ENCODE measurements at regions not wholly inside any gene's neighbourhood (a gene's known extent, or its start where the extent isn't known, plus 50 kb on each side); places are given as distances from the start of the nearest gene placed in this dataset.

DNA sequence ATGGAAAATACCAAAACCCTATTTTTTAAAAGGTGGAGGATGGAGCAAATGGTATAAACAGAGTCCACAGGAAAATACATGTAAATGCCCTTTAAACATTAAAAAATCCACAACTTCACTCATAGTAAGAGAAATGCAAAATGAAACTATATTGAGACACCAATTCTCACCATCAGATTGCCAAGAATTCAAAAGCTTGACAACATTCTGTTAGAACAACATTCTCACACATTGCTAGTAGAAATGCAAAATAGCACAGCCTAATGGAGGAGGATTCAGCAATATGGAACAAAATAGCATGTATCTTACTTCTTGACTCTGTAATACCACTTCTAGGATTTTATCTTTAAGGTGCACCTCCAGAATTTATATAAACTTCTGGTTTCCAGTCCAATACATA, 351.8 kb downstream of the NXPE2 start:
- DNase-seq (ENCODE audit: low spot score): no peak

- no peak for DNase-seq (ENCODE audit: low spot score)
These were observed 358.3 kb downstream of the NXPE2 start for GRCh38 chr11:115036406-115037180.

- DNase-seq (ENCODE audit: low spot score): no peak
These were observed 363.7 kb downstream of the NXPE2 start for GRCh38 chr11:115042002-115042401.

GRCh38 chr11:115047631-115048030, 369.3 kb downstream of the NXPE2 start:
- no peak for DNase-seq (ENCODE audit: low spot score)

DNA sequence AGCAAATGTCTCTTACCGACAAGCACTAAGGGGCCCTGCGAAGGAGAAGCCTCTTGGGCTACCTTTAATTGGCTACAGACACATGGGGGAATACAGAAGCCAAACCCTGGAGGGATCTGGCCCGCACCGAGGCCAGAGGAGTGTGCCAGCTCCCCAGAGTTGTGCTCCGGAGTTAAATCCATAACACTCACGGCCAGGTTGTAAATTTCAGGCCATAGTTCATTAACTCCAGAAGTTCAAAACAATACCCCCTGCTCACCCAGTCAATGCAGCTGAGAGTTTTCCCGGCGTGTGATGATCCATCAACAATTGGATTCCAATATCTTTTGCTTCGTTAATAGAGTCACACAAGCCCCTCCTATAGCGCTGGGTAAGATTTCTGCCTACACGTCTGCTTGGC, 371.5 kb downstream of the NXPE2 start:
- no peak for DNase-seq (ENCODE audit: low spot score)

DNA sequence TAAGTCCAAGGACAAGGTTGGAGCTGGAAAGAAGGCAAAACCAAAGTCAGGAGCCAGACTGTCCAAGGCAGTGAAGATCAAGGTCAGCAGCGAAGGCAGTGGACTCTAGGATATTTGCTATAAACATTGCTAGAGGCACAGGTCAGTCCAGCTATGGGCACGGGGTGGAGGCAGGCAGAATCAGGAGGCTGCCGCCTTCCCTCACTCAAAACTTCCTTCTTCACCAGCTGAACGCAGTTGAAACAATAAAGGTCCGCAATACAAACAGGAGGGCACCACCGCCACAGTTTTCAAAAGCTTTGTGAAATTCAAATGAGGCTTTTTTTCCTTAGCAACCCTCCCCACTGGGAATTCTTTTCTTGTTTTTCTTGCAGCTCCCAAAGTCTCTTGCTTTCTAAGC, 372.4 kb downstream of the NXPE2 start:
- no peak for DNase-seq (ENCODE audit: low spot score)

- DNase-seq (ENCODE audit: low spot score): no peak
These were observed 373.7 kb downstream of the NXPE2 start for GRCh38 chr11:115051938-115052590.

- no peak for DNase-seq (ENCODE audit: low spot score)
These were observed 374.3 kb downstream of the NXPE2 start for GRCh38 chr11:115052601-115053000.

DNA sequence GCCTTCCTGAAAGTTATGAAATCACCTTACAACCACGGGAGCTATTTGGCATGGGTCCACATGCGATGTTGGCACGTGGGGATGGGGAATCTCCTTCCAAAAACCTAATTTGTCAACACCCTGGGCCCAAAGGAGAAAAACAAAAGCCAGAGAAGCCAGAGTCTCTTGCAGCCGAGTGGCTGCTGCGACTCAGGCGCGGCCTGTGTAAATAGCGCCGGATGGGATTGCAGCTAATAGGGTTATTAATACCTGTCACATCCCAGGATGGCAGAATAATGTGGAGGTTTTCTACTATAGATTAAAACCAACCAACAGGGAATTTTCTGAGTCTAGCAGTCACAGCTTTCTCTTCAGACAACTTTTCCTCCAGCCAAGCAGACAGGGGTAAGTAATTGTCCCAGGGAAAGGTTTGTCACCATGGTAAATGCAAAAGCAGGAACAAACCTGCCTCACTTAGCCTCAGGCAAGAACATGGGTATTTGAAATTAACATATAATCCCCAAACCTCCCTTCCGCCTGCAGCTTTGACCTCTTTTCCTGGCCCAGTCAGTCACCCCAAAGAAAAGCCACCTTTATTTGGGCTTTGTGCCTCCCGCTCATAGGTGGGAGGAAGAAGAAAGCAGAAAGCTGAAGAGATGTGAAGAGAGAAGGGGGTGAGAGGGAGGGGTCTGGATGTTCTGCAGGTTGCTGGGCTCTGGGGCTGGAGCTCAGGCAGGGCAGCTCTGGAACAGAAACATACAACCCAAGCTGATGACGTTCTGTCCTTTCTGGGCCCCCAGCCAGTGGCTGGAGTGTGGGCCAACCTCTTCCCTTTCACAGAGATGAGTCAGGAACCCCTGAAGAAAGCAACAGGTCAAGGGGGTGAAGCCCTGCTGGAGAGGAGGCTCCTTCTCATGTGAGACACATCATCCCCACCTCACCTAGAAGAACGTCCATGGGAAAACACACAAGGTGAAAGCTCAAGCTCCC, 376.5 kb downstream of the NXPE2 start:
- no peak for DNase-seq (ENCODE audit: low spot score)

DNA sequence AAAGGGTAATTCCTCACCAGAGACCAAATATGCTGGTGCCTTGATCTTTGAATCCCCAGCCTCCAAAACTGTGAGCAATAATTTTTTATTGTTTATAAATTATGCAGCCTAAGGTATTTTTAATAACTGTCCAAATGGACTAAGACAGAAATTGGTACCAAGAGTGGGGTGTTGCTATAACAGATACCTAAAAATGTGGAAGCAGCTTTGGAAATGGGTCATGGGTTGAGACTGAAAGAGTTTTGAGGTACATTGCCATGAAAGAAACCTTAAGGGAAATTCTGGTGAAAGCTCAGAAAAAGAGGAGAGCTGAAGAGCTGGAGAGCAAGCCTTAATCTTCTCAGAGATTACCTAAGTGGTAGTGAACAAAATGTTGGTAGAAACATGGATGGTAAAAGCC, 378.2 kb downstream of the NXPE2 start:
- no peak for DNase-seq (ENCODE audit: low spot score)

- DNase-seq (ENCODE audit: low spot score): no peak
These were observed 382.5 kb downstream of the NXPE2 start for GRCh38 chr11:115060840-115061239.

DNA sequence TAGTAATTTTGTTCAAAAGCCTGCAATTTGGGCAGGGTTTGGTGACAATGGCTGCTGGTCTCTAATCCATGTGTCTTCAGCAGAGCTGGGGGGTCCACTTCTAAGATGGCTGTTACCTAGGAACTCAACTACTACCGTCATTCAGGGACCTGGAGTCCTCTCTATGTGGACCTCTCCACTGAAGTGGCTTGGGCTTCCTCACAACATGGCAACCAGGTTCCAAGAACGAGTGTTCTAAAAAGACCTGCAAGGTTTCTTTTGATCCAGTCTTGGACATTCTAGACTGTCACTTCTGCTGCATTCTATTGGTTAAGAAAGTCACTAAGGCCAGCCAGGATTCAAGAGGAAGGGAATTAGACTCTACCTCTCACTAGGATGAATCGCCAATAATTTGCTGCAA, 387.0 kb downstream of the NXPE2 start:
- no peak for DNase-seq (ENCODE audit: low spot score)

DNA sequence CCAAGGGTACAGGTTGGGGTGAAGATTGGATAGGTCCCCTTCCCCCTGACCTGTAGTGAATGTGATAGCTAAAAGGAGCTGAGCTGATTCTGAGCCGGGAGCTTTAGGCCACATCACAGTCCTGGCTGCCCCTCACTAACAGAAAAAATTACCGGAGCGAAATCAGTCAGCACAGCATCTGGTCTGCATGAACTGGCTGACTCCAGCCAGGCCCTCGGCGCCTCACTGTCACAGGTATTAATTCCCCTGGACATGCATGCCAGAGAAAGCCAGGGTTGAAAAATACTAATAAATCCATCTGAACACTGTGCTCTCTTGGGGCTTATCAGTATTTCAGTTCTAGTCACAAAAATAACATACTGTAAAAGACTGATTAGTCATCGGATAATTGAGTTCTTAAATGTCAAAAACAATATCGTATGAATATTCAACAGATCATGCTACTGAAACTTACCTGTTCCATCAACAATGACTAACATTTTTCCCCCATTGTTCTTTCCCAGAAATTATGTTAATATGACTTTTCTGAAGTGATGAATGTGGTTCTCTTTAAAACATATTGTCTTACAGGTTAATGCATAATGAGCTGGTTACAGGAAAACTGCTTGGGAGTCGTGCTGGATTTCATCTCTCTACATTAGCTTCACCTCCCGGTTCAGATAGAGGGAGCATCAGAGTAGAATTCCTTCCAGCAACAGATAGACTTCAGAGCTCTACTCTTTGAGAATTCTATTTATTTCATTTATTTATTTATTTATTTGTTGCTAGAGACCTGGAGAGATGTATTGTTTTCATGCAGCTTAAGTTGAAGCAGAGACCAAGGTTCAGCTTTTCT, 387.7 kb downstream of the NXPE2 start:
- no peak for DNase-seq (ENCODE audit: low spot score)

- no peak for DNase-seq (ENCODE audit: low spot score)
These were observed 389.1 kb downstream of the NXPE2 start for GRCh38 chr11:115067471-115067870.

DNA sequence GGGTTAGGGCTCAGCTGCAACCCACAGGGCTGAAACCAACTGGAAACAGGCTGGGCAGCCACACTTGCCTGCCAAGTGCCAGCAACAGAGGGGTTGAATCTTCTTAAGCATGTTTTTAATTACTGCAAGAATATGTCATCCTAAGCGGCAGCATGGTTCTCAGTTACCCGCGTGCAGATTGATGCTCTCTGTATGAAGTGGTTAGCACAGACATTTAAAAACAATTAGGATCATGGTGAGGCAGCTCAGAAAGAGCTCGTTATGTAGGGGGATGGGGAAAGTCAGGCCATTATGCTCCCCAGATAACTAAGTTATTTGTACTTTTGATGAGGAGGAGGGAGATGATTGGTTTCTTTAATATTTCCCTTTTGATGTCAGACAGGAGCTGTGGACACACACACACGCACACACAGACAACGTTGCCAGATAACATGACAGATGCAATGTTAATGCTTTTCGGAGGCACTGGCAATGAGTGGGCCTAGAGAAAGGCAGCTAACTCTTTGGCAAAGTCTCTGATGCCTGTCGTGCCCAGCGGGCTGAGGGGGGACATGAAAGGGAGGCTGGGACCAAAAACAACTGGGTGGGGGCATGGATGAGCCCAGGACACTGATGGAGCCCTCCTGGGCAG, 389.7 kb downstream of the NXPE2 start:
- DNase-seq (ENCODE audit: low spot score): no peak

DNA sequence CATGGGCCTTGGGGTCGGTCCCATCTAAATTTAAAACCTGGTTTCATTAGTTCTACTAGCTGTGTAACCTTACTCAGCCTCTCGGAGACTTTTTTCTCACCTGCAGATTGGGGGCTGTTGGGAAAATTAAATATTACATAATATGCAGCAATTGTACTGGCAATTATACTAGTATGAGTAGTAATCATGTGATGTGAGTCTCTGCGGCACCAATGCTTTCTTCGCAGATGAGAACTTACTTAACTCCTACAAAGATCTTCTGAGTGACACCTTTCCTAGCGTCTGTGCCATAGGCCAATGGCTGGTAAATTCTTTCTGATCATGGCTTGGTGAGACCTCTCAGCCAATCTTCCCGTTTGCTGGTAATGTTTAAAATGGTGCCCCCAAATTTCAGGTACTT, 391.3 kb downstream of the NXPE2 start:
- DNase-seq (ENCODE audit: low spot score): no peak

DNA sequence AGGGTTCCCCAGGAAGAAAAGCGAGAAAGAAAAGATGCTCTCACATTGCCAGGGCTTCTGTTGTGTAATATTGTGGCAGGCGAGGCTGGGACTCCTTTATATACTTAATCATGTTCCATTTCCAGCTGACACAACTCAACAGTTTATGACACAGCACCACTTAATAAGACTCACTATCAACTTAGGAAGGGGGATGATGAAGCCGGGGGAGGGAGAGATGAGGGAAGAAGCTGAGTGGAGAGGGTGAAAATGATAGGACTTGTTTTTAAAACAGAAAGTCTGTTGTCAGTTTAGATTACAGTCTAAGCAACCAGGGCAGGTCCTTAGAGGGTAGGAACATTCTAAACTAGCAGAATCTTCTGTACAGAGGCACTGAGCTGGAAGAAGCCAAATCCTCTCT, 397.0 kb downstream of the NXPE2 start:
- DNase-seq (ENCODE audit: low spot score): no peak

GRCh38 chr11:115077740-115078139, 399.4 kb downstream of the NXPE2 start:
- DNase-seq (ENCODE audit: low spot score): no peak

GRCh38 chr11:115078461-115079438, 400.4 kb downstream of the NXPE2 start:
- no peak for DNase-seq (ENCODE audit: low spot score)
